ENCODE measurements at regions not wholly inside any gene's neighbourhood (a gene's known extent, or its start where the extent isn't known, plus 50 kb on each side); places are given as distances from the start of the nearest gene placed in this dataset.

GRCh38 chr6:153594871-153595270 is 444.2 kb upstream of the OPRM1 start:
- no peak for TF ChIP-seq POLR2A (IDR thresholded peaks at IDR 0.05; ENCODE audit: low read depth, low read length)
- no peak for TF ChIP-seq POLR2AphosphoS5 (IDR thresholded peaks at IDR 0.05; ENCODE audit: low read depth, low read length)
- TF ChIP-seq TAF1 (IDR thresholded peaks at IDR 0.05; ENCODE audit: borderline replicate concordance, low read depth, low read length) = no peak

Measured in GM12892 (cell line).